ENCODE measurements at regions not wholly inside any gene's neighbourhood (a gene's known extent, or its start where the extent isn't known, plus 50 kb on each side); places are given as distances from the start of the nearest gene placed in this dataset.

GRCh38 chr4:181162266-181162665 lies 1080.9 kb upstream of the TENM3 start:
- WGBS (ENCODE audit: extremely low coverage, insufficient coverage, insufficient read length) = no CpG with 5 or more reads among the region's 2 CpGs
- H3K4me2 ChIP-seq (ENCODE audit: low read length) = no peak overlapping the region
- no peak overlapping the region for H4K91ac ChIP-seq (ENCODE audit: low read depth, low read length)
- no peak overlapping the region for H4K12ac ChIP-seq (ENCODE audit: low read depth, low read length)
- no peaks in the 10 kb centered on the region for H3K9me3 ChIP-seq (ENCODE audit: insufficient read depth, low read depth, low read length)
- no peak overlapping the region for H3K4ac ChIP-seq (ENCODE audit: low read depth, low read length)
- H3K79me2 ChIP-seq (ENCODE audit: control insufficient read depth, insufficient read depth, low read length, poor library complexity) = no peaks in the 10 kb centered on the region
- no peak overlapping the region for H2BK120ac ChIP-seq (ENCODE audit: insufficient read depth, low read length, poor library complexity)
- no peak overlapping the region for H3K9ac ChIP-seq (ENCODE audit: low read length)
- H3K23ac ChIP-seq (ENCODE audit: low read length) = no peak overlapping the region
- H2BK5ac ChIP-seq (ENCODE audit: low read depth, low read length, poor library complexity) = no peak overlapping the region
- no peak overlapping the region for H3K14ac ChIP-seq (ENCODE audit: low read length)
- no peak overlapping the region for H3K18ac ChIP-seq (ENCODE audit: low read length)
- no peaks in the 10 kb centered on the region for H3K4me1 ChIP-seq (ENCODE audit: control insufficient read depth in 1 of 2, insufficient read depth in 2 of 2, low read length in 2 of 2)
- no peak overlapping the region for H2AFZ ChIP-seq (ENCODE audit: insufficient read depth, low read length, poor library complexity)
- DNase-seq = no peak
- no peak overlapping the region for H3K27ac ChIP-seq (ENCODE audit: low read depth, low read length)
- H3K4me3 ChIP-seq (ENCODE audit: low read depth, low read length) = no peak overlapping the region
- H2BK12ac ChIP-seq (ENCODE audit: low read length) = no peak overlapping the region
- H3K79me1 ChIP-seq (ENCODE audit: low read length) = no peaks in the 10 kb centered on the region
- H2AK5ac ChIP-seq (ENCODE audit: low read length) = no peak overlapping the region
- H4K8ac ChIP-seq (ENCODE audit: low read depth, low read length) = no peak overlapping the region
- H3K27me3 ChIP-seq (ENCODE audit: insufficient read depth, low read length) = no peaks in the 10 kb centered on the region
- H3K36me3 ChIP-seq (ENCODE audit: control insufficient read depth in 1 of 2, insufficient read depth in 2 of 2, low read length in 2 of 2) = no peaks in the 10 kb centered on the region

- Histone ChIP-seq H3K23ac (ENCODE audit: low read length) (no peak overlapping the region), H3K4me1 (ENCODE audit: control insufficient read depth in 1 of 2, insufficient read depth in 2 of 2, low read length in 2 of 2) (no peaks in the 10 kb centered on the region), H2BK5ac (ENCODE audit: low read depth, low read length, poor library complexity) (no peak overlapping the region), H3K4ac (ENCODE audit: low read depth, low read length) (no peak overlapping the region), H3K79me2 (ENCODE audit: control insufficient read depth, insufficient read depth, low read length, poor library complexity) (no peaks in the 10 kb centered on the region), H2AK5ac (ENCODE audit: low read length) (no peak overlapping the region), H3K27me3 (ENCODE audit: insufficient read depth, low read length) (no peaks in the 10 kb centered on the region), H2BK120ac (ENCODE audit: insufficient read depth, low read length, poor library complexity) (no peak overlapping the region), H3K9ac (ENCODE audit: low read length) (no peak overlapping the region), H2BK12ac (ENCODE audit: low read length) (no peak overlapping the region), H3K14ac (ENCODE audit: low read length) (no peak overlapping the region), H4K91ac (ENCODE audit: low read depth, low read length) (no peak overlapping the region), H3K27ac (ENCODE audit: low read depth, low read length) (no peak overlapping the region), H2AFZ (ENCODE audit: insufficient read depth, low read length, poor library complexity) (no peak overlapping the region), H3K36me3 (ENCODE audit: control insufficient read depth in 1 of 2, insufficient read depth in 2 of 2, low read length in 2 of 2) (no peaks in the 10 kb centered on the region), H4K8ac (ENCODE audit: low read depth, low read length) (no peak overlapping the region), H3K4me2 (ENCODE audit: low read length) (no peak overlapping the region), H3K9me3 (ENCODE audit: insufficient read depth, low read depth, low read length) (no peaks in the 10 kb centered on the region), H3K79me1 (ENCODE audit: low read length) (no peaks in the 10 kb centered on the region), H3K4me3 (ENCODE audit: low read depth, low read length) (no peak overlapping the region), H3K18ac (ENCODE audit: low read length) (no peak overlapping the region), H4K12ac (ENCODE audit: low read depth, low read length) (no peak overlapping the region)
- no peak for DNase-seq
- WGBS (ENCODE audit: extremely low coverage, insufficient coverage, insufficient read length) = no CpG with 5 or more reads among the region's 6 CpGs
Measured at GRCh38 chr4:181162676-181163075, 1080.5 kb upstream of the TENM3 start.

- Histone ChIP-seq H3K36me3 (ENCODE audit: control insufficient read depth in 1 of 2, insufficient read depth in 2 of 2, low read length in 2 of 2) (no peaks in the 10 kb centered on the region), H4K12ac (ENCODE audit: low read depth, low read length) (no peak overlapping the region), H3K4ac (ENCODE audit: low read depth, low read length) (no peak overlapping the region), H3K4me3 (ENCODE audit: low read depth, low read length) (no peak overlapping the region), H4K91ac (ENCODE audit: low read depth, low read length) (no peak overlapping the region), H3K27me3 (ENCODE audit: insufficient read depth, low read length) (no peaks in the 10 kb centered on the region), H3K18ac (ENCODE audit: low read length) (no peak overlapping the region), H3K4me1 (ENCODE audit: control insufficient read depth in 1 of 2, insufficient read depth in 2 of 2, low read length in 2 of 2) (no peaks in the 10 kb centered on the region), H3K9me3 (ENCODE audit: insufficient read depth, low read depth, low read length) (peaks cover 2% of the 10 kb centered on the region), H3K14ac (ENCODE audit: low read length) (no peak overlapping the region), H2BK120ac (ENCODE audit: insufficient read depth, low read length, poor library complexity) (no peak overlapping the region), H3K9ac (ENCODE audit: low read length) (no peak overlapping the region), H3K4me2 (ENCODE audit: low read length) (no peak overlapping the region), H2BK5ac (ENCODE audit: low read depth, low read length, poor library complexity) (no peak overlapping the region), H4K8ac (ENCODE audit: low read depth, low read length) (no peak overlapping the region), H3K27ac (ENCODE audit: low read depth, low read length) (no peak overlapping the region), H2AFZ (ENCODE audit: insufficient read depth, low read length, poor library complexity) (no peak overlapping the region), H3K23ac (ENCODE audit: low read length) (no peak overlapping the region), H3K79me2 (ENCODE audit: control insufficient read depth, insufficient read depth, low read length, poor library complexity) (no peaks in the 10 kb centered on the region), H3K79me1 (ENCODE audit: low read length) (no peaks in the 10 kb centered on the region), H2BK12ac (ENCODE audit: low read length) (no peak overlapping the region), H2AK5ac (ENCODE audit: low read length) (no peak overlapping the region)
- no peak for DNase-seq
- WGBS (ENCODE audit: extremely low coverage, insufficient coverage, insufficient read length) = no CpG with 5 or more reads among the region's 6 CpGs
Measured at GRCh38 chr4:181166742-181167399, 1076.3 kb upstream of the TENM3 start.

GRCh38 chr4:181168011-181168805 lies 1075.0 kb upstream of the TENM3 start:
- WGBS (ENCODE audit: extremely low coverage, insufficient coverage, insufficient read length) = 100% methylated on average over 2 of the region's 8 CpGs
- Histone ChIP-seq H3K4me3 (ENCODE audit: low read depth, low read length) (no peak overlapping the region), H2AK5ac (ENCODE audit: low read length) (no peak overlapping the region), H3K4ac (ENCODE audit: low read depth, low read length) (no peak overlapping the region), H3K18ac (ENCODE audit: low read length) (no peak overlapping the region), H4K12ac (ENCODE audit: low read depth, low read length) (no peak overlapping the region), H4K91ac (ENCODE audit: low read depth, low read length) (no peak overlapping the region), H3K23ac (ENCODE audit: low read length) (no peak overlapping the region), H2BK120ac (ENCODE audit: insufficient read depth, low read length, poor library complexity) (no peak overlapping the region), H3K14ac (ENCODE audit: low read length) (no peak overlapping the region), H2BK12ac (ENCODE audit: low read length) (no peak overlapping the region), H4K8ac (ENCODE audit: low read depth, low read length) (no peak overlapping the region), H3K36me3 (ENCODE audit: control insufficient read depth in 1 of 2, insufficient read depth in 2 of 2, low read length in 2 of 2) (no peaks in the 10 kb centered on the region), H3K27ac (ENCODE audit: low read depth, low read length) (no peak overlapping the region), H2AFZ (ENCODE audit: insufficient read depth, low read length, poor library complexity) (no peak overlapping the region), H3K9me3 (ENCODE audit: insufficient read depth, low read depth, low read length) (peaks cover 2% of the 10 kb centered on the region), H3K79me2 (ENCODE audit: control insufficient read depth, insufficient read depth, low read length, poor library complexity) (no peaks in the 10 kb centered on the region), H3K4me1 (ENCODE audit: control insufficient read depth in 1 of 2, insufficient read depth in 2 of 2, low read length in 2 of 2) (no peaks in the 10 kb centered on the region), H3K4me2 (ENCODE audit: low read length) (no peak overlapping the region), H3K79me1 (ENCODE audit: low read length) (no peaks in the 10 kb centered on the region), H2BK5ac (ENCODE audit: low read depth, low read length, poor library complexity) (no peak overlapping the region), H3K9ac (ENCODE audit: low read length) (no peak overlapping the region), H3K27me3 (ENCODE audit: insufficient read depth, low read length) (no peaks in the 10 kb centered on the region)
- DNase-seq = no peak
